ENCODE measurements at regions not wholly inside any gene's neighbourhood (a gene's known extent, or its start where the extent isn't known, plus 50 kb on each side); places are given as distances from the start of the nearest gene placed in this dataset.

DNA sequence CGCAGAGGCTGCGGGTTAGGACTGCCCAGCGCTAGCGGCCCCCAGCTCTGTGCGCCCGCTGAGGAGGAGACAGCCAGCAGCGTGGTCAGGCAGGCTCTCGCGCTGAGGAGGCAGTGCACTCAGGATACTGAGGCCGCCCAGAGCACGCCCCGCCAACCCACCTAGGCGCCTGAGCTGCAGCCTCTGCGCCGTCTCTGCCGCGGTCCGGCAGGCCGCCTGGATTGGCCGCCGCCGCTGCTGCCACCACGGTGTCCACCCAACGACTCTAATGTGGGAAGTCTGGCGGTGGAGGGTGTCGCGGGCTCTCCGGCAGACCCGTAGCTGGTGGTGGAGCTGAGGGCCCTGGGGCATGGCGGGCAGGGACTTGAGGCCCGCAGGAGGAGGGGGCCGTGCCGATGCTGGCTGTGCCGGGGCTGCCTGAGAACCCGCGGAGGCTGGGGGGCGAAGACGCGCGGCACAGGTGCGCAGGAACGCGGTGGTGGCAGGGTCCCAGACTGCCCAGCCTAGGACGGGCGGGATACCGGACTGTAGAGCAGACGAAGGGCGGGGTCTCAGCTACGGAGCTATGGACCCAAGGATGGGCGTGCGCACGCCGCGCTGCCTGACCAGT is 69.9 kb downstream of the ASCL4 start:
- POLR2A ChIA-PET: no interaction called here
- H3K36me3 Mint-ChIP-seq (ENCODE audit: low read depth): no peaks in the 10 kb centered on the region
- no peak overlapping the region for H3K4me3 Mint-ChIP-seq
- TF ChIP-seq, protein P1, sequence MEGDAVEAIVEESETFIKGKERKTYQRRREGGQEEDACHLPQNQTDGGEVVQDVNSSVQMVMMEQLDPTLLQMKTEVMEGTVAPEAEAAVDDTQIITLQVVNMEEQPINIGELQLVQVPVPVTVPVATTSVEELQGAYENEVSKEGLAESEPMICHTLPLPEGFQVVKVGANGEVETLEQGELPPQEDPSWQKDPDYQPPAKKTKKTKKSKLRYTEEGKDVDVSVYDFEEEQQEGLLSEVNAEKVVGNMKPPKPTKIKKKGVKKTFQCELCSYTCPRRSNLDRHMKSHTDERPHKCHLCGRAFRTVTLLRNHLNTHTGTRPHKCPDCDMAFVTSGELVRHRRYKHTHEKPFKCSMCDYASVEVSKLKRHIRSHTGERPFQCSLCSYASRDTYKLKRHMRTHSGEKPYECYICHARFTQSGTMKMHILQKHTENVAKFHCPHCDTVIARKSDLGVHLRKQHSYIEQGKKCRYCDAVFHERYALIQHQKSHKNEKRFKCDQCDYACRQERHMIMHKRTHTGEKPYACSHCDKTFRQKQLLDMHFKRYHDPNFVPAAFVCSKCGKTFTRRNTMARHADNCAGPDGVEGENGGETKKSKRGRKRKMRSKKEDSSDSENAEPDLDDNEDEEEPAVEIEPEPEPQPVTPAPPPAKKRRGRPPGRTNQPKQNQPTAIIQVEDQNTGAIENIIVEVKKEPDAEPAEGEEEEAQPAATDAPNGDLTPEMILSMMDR (IDR thresholded peaks at IDR 0.05): no peak
- H3K27me3 Mint-ChIP-seq: peaks cover 50% of the 10 kb centered on the region
- H3K27ac Mint-ChIP-seq: no peak overlapping the region
- peaks cover 6% of the 10 kb centered on the region for H3K4me1 Mint-ChIP-seq (ENCODE audit: low read depth)
- DNase-seq (no peak), ATAC-seq (no peak)
- intact Hi-C loops (cut with micrococcal nuclease): no loop called here
- no peaks in the 10 kb centered on the region for H3K9me3 Mint-ChIP-seq
- CTCF ChIA-PET: no interaction called here

DNA sequence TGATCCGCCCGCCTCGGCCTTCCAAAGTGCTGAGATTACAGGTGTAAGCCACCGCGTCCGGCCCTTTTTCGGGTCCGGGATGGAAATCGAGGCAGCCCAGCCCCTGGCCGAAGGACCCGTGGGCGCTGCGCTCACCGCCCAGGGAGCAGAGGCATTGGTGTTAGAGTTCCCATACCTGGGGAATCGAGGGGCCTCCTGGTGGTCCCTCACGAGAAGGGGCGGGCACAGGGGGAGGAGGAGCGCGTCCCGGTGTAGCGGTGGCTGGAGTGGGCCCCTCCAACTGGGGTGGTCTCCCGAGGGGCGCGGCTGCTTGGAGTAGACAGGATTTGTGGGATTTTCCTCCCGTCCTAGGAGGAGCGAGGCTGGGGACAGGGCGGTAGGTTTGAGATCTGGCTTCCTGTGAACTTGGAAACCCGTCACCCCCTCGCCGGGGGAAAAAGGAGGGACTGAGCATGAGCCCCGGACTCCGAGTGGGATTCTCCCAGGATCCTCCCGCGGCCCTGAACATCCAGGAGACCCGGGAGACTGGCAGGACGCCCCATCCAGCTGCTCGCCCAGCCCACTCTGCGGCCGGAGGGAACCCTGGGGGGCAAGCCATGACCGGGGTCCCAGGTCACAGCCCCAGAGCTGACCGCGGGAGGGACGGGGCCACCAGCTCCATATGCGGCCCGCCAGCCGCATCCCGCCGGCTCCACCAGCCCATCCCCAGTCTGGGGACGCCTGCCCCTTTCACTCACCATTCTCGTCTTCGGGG is 70.9 kb downstream of the ASCL4 start:
- DNase-seq (no peak), ATAC-seq (no peak)
- no peaks in the 10 kb centered on the region for H3K36me3 Mint-ChIP-seq (ENCODE audit: low read depth)
- ChIA-PET POLR2A (no interaction called here), CTCF (no interaction called here)
- no peaks in the 10 kb centered on the region for H3K9me3 Mint-ChIP-seq
- intact Hi-C loops (cut with micrococcal nuclease): no loop called here
- no peak overlapping the region for H3K27ac Mint-ChIP-seq
- no peak overlapping the region for H3K4me3 Mint-ChIP-seq
- H3K27me3 Mint-ChIP-seq: peaks cover 51% of the 10 kb centered on the region
- TF ChIP-seq, protein P1 (IDR thresholded peaks at IDR 0.05): no peak
- peaks cover 5% of the 10 kb centered on the region for H3K4me1 Mint-ChIP-seq (ENCODE audit: low read depth)

DNA sequence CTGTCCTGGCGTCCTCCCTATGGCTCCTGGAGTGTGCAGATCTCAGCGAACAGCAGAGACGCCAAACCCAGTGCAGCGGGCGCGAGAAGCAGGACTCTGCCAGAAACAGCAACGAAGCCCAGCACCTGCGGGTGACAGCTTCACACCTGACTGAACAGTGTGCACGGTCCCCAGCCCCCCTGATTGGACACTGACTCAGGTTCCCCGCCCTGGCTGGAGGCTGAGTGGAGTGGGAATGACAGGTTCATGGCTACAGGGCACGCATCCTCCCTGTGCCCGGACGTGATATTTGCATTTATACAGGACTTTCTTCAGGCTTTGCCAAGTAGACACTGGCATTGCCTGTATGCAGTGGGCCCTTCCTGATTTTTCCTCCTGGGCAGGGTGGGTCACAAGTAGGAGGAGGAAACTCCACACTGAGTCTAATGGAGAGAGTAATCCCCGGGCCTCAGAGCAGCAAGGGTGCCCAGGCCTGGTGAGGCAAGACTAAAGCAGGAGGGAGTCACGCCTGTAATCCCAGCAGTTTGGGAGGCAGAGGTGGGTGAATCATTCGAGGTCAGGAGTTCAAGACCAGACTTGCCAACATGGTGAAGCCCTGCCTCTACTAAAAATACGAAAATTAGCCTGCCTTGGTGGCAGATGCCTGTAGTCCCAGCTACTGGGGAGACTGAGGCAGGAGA is 71.6 kb downstream of the ASCL4 start:
- no peak overlapping the region for H3K27ac Mint-ChIP-seq
- ChIA-PET POLR2A (no interaction called here), CTCF (no interaction called here)
- intact Hi-C loops (cut with micrococcal nuclease): no loop called here
- no peak overlapping the region for H3K4me3 Mint-ChIP-seq
- H3K27me3 Mint-ChIP-seq: peaks cover 49% of the 10 kb centered on the region
- H3K36me3 Mint-ChIP-seq (ENCODE audit: low read depth): no peaks in the 10 kb centered on the region
- H3K4me1 Mint-ChIP-seq (ENCODE audit: low read depth): peaks cover 3% of the 10 kb centered on the region
- ATAC-seq (no peak), DNase-seq (no peak)
- TF ChIP-seq, protein P1 (IDR thresholded peaks at IDR 0.05): no peak
- H3K9me3 Mint-ChIP-seq: no peaks in the 10 kb centered on the region

DNA sequence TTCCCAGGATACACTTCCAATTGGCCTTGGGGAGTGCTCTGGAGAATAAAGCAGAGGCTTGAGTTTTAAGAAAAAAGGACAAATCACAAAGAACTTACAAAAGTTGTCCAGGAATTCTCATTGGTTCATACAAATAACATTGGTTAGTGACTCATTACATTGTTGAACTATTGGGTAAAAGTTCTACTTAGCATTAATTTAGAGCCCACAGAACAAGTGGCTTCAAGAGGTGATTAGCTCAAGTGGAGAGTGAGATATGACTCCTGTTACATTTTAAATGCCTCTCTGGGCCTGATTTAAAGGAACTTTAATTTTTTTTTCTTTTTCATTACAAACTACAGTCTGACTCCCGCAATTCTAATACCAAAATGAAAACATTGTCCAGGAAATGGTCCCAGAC is 72.9 kb downstream of the ASCL4 start:
- Mint-ChIP-seq H3K36me3 (ENCODE audit: low read depth) (no peaks in the 10 kb centered on the region), H3K27me3 (peaks cover 52% of the 10 kb centered on the region), H3K27ac (no peak overlapping the region), H3K4me3 (no peak overlapping the region), H3K9me3 (no peaks in the 10 kb centered on the region), H3K4me1 (ENCODE audit: low read depth) (peaks cover 3% of the 10 kb centered on the region)
- intact Hi-C loops (cut with micrococcal nuclease): no loop called here
- DNase-seq: no peak
- POLR2A ChIA-PET: no interaction called here
- no peak for ATAC-seq
- TF ChIP-seq, protein P1 (IDR thresholded peaks at IDR 0.05): no peak
- CTCF ChIA-PET: no interaction called here

DNA sequence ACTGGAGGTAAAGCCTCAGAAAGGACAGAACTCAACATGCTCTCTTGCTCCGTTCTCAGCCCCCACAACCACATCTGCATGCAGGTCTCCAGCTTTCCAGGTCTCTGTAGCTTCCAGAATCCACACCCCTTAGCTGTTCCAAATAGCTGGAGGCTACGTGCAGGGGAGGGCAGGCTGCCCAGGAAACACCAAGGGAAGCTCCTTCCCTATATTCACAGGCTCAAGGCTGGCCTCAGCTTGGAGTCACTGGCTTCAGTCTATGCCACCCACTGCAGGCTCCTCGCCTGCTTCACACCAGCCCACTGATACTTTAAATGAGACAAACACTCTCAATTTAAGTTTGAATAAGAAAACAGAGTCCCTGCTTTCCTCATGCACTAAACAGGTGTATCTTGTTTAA is 73.3 kb downstream of the ASCL4 start:
- H3K36me3 Mint-ChIP-seq (ENCODE audit: low read depth): no peaks in the 10 kb centered on the region
- ATAC-seq: no peak
- DNase-seq: no peak
- peaks cover 52% of the 10 kb centered on the region for H3K27me3 Mint-ChIP-seq
- H3K4me1 Mint-ChIP-seq (ENCODE audit: low read depth): peaks cover 3% of the 10 kb centered on the region
- no peak overlapping the region for H3K4me3 Mint-ChIP-seq
- TF ChIP-seq, protein P1 (IDR thresholded peaks at IDR 0.05): no peak
- POLR2A ChIA-PET: no interaction called here
- CTCF ChIA-PET: no interaction called here
- no peaks in the 10 kb centered on the region for H3K9me3 Mint-ChIP-seq
- no peak overlapping the region for H3K27ac Mint-ChIP-seq
- intact Hi-C loops (cut with micrococcal nuclease): no loop called here
